BLaER1 (cell line): ENCODE measurements at regions not wholly inside any gene's neighbourhood (a gene's known extent, or its start where the extent isn't known, plus 50 kb on each side); places are given as distances from the start of the nearest gene placed in this dataset.

ENCODE experiments used
- H3K27ac ChIP-seq: shearing (Covaris generic); formaldehyde crosslinking; 2 replicates; pipeline ENCODE4 v1.8.1; 2022
- H3K27me3 ChIP-seq: shearing (Covaris generic); formaldehyde crosslinking; 2 replicates; pipeline ENCODE4 v1.8.1; 2022
- H3K36me3 ChIP-seq: shearing (Covaris generic); formaldehyde crosslinking; 2 replicates; pipeline ENCODE4 v1.8.1; 2022
- H3K4me1 ChIP-seq: shearing (Covaris generic); formaldehyde crosslinking; 2 replicates; pipeline ENCODE4 v1.8.1; 2022
- H3K4me2 ChIP-seq: shearing (Covaris generic); formaldehyde crosslinking; 2 replicates; pipeline ENCODE4 v1.8.1; 2022
- H3K4me3 ChIP-seq: shearing (Covaris generic); formaldehyde crosslinking; 2 replicates; pipeline ENCODE4 v1.8.1; 2022
- H3K9ac ChIP-seq: shearing (Covaris generic); formaldehyde crosslinking; 2 replicates; pipeline ENCODE4 v1.8.1; 2022
- H3K9me3 ChIP-seq: shearing (Covaris generic); formaldehyde crosslinking; 2 replicates; pipeline ENCODE4 v1.8.1; 2022
- H4K20me1 ChIP-seq: shearing (Covaris generic); formaldehyde crosslinking; 2 replicates; pipeline ENCODE4 v1.8.1; 2022
- Cebpa-rat ChIP-seq: shearing (Covaris generic); IDR thresholded peaks from 2 replicates; pipeline ENCODE4 v1.8.1; 2022

DNA sequence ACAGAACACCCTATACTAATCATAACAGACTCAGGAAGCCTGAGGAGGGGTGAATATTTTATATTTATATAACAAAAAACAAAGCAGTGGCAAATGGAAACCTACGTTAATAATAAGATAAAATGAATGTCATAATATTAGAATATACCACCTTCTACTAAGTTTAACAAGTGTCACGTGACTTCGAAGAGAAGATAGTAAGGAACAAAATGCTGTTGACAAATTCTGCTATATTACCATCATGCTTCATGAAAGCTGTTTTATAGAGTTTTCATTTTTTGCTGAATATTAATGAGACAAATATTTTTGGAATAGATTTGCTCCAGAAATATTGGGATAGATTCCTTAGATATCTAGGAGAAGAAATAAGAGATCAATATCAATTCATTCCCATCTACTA, 450.6 kb upstream of the DCN start:
- no peak for TF ChIP-seq Cebpa-rat
- H3K27me3 ChIP-seq: no peaks in the 10 kb centered on the region
- H3K27ac ChIP-seq: no peak overlapping the region
- H3K9me3 ChIP-seq: peaks cover 17% of the 10 kb centered on the region
- no peak overlapping the region for H3K9ac ChIP-seq
- H4K20me1 ChIP-seq: no peaks in the 10 kb centered on the region
- H3K4me2 ChIP-seq: no peak overlapping the region
- no peaks in the 10 kb centered on the region for H3K36me3 ChIP-seq
- no peak overlapping the region for H3K4me3 ChIP-seq
- no peaks in the 10 kb centered on the region for H3K4me1 ChIP-seq

- Histone ChIP-seq H4K20me1 (no peaks in the 10 kb centered on the region), H3K27ac (no peak overlapping the region), H3K4me1 (no peaks in the 10 kb centered on the region), H3K4me3 (no peak overlapping the region), H3K36me3 (no peaks in the 10 kb centered on the region), H3K4me2 (no peak overlapping the region), H3K9ac (no peak overlapping the region), H3K9me3 (peaks cover 17% of the 10 kb centered on the region), H3K27me3 (no peaks in the 10 kb centered on the region)
- TF ChIP-seq Cebpa-rat: no peak
Measured at GRCh38 chr12:91632042-91632786, 449.6 kb upstream of the DCN start.

- Histone ChIP-seq H3K27ac (no peak overlapping the region), H3K36me3 (no peaks in the 10 kb centered on the region), H3K4me2 (no peak overlapping the region), H3K9ac (no peak overlapping the region), H3K9me3 (peaks cover 22% of the 10 kb centered on the region), H3K27me3 (no peaks in the 10 kb centered on the region), H3K4me1 (no peaks in the 10 kb centered on the region), H3K4me3 (no peak overlapping the region), H4K20me1 (no peaks in the 10 kb centered on the region)
- TF ChIP-seq Cebpa-rat: no peak
Measured at GRCh38 chr12:91630596-91631293, 448.1 kb upstream of the DCN start.

DNA sequence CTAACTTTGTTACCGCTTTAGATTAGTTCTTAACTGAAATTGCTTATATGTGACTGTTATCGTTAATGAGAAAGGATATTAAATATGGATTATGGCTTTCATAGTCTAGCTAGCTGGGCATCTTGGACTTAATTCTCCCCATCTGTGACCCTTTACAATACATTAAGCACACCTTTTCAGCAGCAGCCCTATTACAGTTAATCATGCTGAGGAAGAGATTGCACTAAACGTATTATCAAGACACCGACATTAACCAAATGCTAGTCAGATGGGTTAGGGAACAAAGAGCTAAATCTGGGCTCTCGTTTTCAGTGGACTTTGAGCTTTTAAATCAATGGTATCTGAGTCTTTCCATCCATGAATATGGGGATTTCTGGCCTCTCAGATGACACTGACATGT, 447.5 kb upstream of the DCN start:
- Histone ChIP-seq H3K9me3 (peaks cover 24% of the 10 kb centered on the region), H3K27ac (no peak overlapping the region), H3K4me1 (no peaks in the 10 kb centered on the region), H3K9ac (no peak overlapping the region), H3K4me3 (no peak overlapping the region), H3K36me3 (no peaks in the 10 kb centered on the region), H3K4me2 (no peak overlapping the region), H3K27me3 (no peaks in the 10 kb centered on the region), H4K20me1 (no peaks in the 10 kb centered on the region)
- TF ChIP-seq Cebpa-rat: no peak

- Histone ChIP-seq H3K9me3 (peaks cover 17% of the 10 kb centered on the region), H3K27me3 (no peaks in the 10 kb centered on the region), H3K36me3 (no peaks in the 10 kb centered on the region), H3K9ac (no peak overlapping the region), H3K4me3 (no peak overlapping the region), H3K4me2 (no peak overlapping the region), H3K4me1 (no peaks in the 10 kb centered on the region), H3K27ac (no peak overlapping the region), H4K20me1 (no peaks in the 10 kb centered on the region)
- no peak for TF ChIP-seq Cebpa-rat
Measured at GRCh38 chr12:91629440-91629839, 446.8 kb upstream of the DCN start.

DNA sequence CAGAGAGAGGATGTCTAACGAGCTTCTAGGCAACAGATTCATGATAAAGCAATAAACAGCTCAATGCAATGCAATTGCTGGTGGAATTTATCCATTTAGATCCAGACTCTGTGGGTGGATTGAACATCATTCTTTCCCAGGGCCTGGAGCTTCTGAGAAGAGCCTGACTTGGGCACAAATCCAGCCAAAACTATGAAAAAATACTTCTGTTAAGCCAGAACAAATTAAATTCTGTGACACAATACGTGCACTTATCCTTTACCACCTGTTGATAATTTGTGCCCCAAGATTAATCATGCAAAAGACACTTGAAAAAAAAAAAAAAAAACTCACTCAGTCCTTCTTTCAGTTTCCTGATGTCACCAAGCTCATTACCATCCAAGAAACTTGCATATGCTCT, 446.0 kb upstream of the DCN start:
- H3K27ac ChIP-seq: no peak overlapping the region
- TF ChIP-seq Cebpa-rat: no peak

DNA sequence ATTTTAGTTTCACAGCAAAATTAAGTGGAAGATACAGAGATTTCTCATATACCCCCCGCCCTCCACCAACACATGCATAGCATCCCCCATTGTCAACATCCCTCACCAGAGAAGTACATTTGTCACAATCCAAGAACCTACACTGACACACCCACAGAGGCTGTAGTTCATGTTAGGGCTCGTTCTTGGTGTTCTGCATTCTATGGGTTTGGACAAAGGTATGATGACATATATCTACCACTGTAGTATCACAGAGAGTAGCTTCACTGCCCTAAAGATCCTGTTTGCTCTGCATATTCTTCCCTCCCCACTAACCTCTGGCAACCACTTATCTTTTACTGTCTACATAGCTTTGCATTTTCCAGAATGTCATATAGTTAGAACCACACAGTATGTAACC, 444.6 kb upstream of the DCN start:
- Histone ChIP-seq H3K4me2 (no peak overlapping the region), H3K27me3 (no peaks in the 10 kb centered on the region), H4K20me1 (no peaks in the 10 kb centered on the region), H3K27ac (no peak overlapping the region), H3K9me3 (0 out of 2 replicates have a peak, but pooled peaks cover 9% of the 10 kb centered on the region), H3K36me3 (no peaks in the 10 kb centered on the region), H3K9ac (no peak overlapping the region), H3K4me1 (no peaks in the 10 kb centered on the region), H3K4me3 (no peak overlapping the region)
- no peak for TF ChIP-seq Cebpa-rat

More for the DNA sequence above, 446.0 kb upstream of the DCN start:
- Histone ChIP-seq H3K36me3 (no peaks in the 10 kb centered on the region), H3K4me3 (no peak overlapping the region), H3K4me1 (no peaks in the 10 kb centered on the region), H3K9me3 (peaks cover 10% of the 10 kb centered on the region), H3K27me3 (no peaks in the 10 kb centered on the region), H3K4me2 (no peak overlapping the region), H3K9ac (no peak overlapping the region), H4K20me1 (no peaks in the 10 kb centered on the region)

GRCh38 chr12:91622981-91623380, 440.4 kb upstream of the DCN start:
- no peaks in the 10 kb centered on the region for H3K27me3 ChIP-seq
- no peak overlapping the region for H3K27ac ChIP-seq
- no peak overlapping the region for H3K4me3 ChIP-seq
- H4K20me1 ChIP-seq: no peaks in the 10 kb centered on the region
- H3K9me3 ChIP-seq: 0 out of 2 replicates have a peak, but pooled peaks cover 9% of the 10 kb centered on the region
- H3K4me1 ChIP-seq: no peaks in the 10 kb centered on the region
- no peaks in the 10 kb centered on the region for H3K36me3 ChIP-seq
- TF ChIP-seq Cebpa-rat: no peak
- H3K4me2 ChIP-seq: no peak overlapping the region
- no peak overlapping the region for H3K9ac ChIP-seq

DNA sequence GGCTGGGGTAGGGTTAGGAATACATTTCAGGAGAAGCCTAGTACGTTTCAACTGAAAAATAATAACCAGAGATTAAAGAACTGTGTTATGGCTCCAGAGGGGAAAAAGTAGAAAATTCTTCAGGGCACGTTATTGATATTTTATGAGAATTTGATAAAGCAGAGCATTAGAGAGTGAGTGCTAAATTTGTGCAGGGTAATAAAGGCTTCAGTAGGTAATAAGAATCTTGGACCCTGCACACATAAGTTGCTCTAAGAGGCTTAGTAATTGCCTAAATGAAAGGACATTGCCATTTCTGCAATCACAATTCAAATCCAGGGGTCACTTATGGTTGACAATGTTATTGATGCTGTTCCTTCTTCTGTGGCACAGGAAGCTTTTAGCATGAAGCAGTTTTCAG, 439.4 kb upstream of the DCN start:
- no peak overlapping the region for H3K9ac ChIP-seq
- H3K4me3 ChIP-seq: no peak overlapping the region
- no peaks in the 10 kb centered on the region for H3K27me3 ChIP-seq
- no peaks in the 10 kb centered on the region for H3K36me3 ChIP-seq
- H4K20me1 ChIP-seq: no peaks in the 10 kb centered on the region
- 0 out of 2 replicates have a peak, but pooled peaks cover 9% of the 10 kb centered on the region for H3K9me3 ChIP-seq
- H3K4me2 ChIP-seq: no peak overlapping the region
- H3K27ac ChIP-seq: no peak overlapping the region
- no peaks in the 10 kb centered on the region for H3K4me1 ChIP-seq
- no peak for TF ChIP-seq Cebpa-rat

- no peaks in the 10 kb centered on the region for H3K36me3 ChIP-seq
- H3K4me1 ChIP-seq: no peaks in the 10 kb centered on the region
- H3K27me3 ChIP-seq: no peaks in the 10 kb centered on the region
- TF ChIP-seq Cebpa-rat: no peak
- no peaks in the 10 kb centered on the region for H4K20me1 ChIP-seq
- H3K27ac ChIP-seq: no peak overlapping the region
- no peak overlapping the region for H3K4me3 ChIP-seq
- H3K9me3 ChIP-seq: 0 out of 2 replicates have a peak, but pooled peaks cover 6% of the 10 kb centered on the region
- no peak overlapping the region for H3K4me2 ChIP-seq
- no peak overlapping the region for H3K9ac ChIP-seq
Measured at GRCh38 chr12:91620992-91621391, 438.4 kb upstream of the DCN start.
